HG03135 (cell line): ENCODE measurements at regions not wholly inside any gene's neighbourhood (a gene's known extent, or its start where the extent isn't known, plus 50 kb on each side); places are given as distances from the start of the nearest gene placed in this dataset.
"Not testable (repeated sequence)": the region's sequence is repeated elsewhere in the genome, so short reads cannot be mapped to it uniquely, and the experiment has no call there.

Source experiments
- ATAC-seq: cut with Tn5 transposase; IDR thresholded peaks from one replicate; pipeline ENCODE4 v1.9.1; 2021; ENCODE audit warnings: mild to moderate bottlenecking, moderate library complexity; ENCODE audit not compliant: unreplicated experiment

- ATAC-seq = no peak
Observed at GRCh38 chr6:81909981-81910900, 157.8 kb upstream of the TENT5A start.

GRCh38 chr6:81909162-81909561 is 156.7 kb upstream of the TENT5A start:
- no peak for ATAC-seq

- no peak for ATAC-seq
Observed at GRCh38 chr6:81906709-81907204, 154.3 kb upstream of the TENT5A start.

- ATAC-seq = no peak
Observed at GRCh38 chr6:81906041-81906440, 153.6 kb upstream of the TENT5A start.

- no peak for ATAC-seq
Observed at GRCh38 chr6:81901551-81901966, 149.1 kb upstream of the TENT5A start.

GRCh38 chr6:81900616-81901015 is 148.1 kb upstream of the TENT5A start:
- ATAC-seq = no peak

- ATAC-seq = no peak
Observed at GRCh38 chr6:81897793-81898192, 145.3 kb upstream of the TENT5A start.

- ATAC-seq = no peak
Observed at GRCh38 chr6:81896525-81897503, 144.3 kb upstream of the TENT5A start.

- ATAC-seq = no peak
Observed at GRCh38 chr6:81895511-81896185, 143.2 kb upstream of the TENT5A start.

GRCh38 chr6:81894788-81895271 is 142.3 kb upstream of the TENT5A start:
- no peak for ATAC-seq

- ATAC-seq = no peak
Observed at GRCh38 chr6:81894306-81894705, 141.8 kb upstream of the TENT5A start.

- no peak for ATAC-seq
Observed at GRCh38 chr6:81892891-81893290, 140.4 kb upstream of the TENT5A start.

- ATAC-seq = no peak
Observed at GRCh38 chr6:81891874-81892273, 139.4 kb upstream of the TENT5A start.

GRCh38 chr6:81890846-81891245 is 138.4 kb upstream of the TENT5A start:
- no peak for ATAC-seq

- no peak for ATAC-seq
Observed at GRCh38 chr6:81889377-81890053, 137.0 kb upstream of the TENT5A start.

- ATAC-seq = not testable (repeated sequence)
Observed at GRCh38 chr6:81886909-81887308, 134.4 kb upstream of the TENT5A start.

- no peak for ATAC-seq
Observed at GRCh38 chr6:81886157-81886556, 133.7 kb upstream of the TENT5A start.

- ATAC-seq = no peak
Observed at GRCh38 chr6:81881660-81882059, 129.2 kb upstream of the TENT5A start.

- no peak for ATAC-seq
Observed at GRCh38 chr6:81878479-81878878, 126.0 kb upstream of the TENT5A start.

GRCh38 chr6:81876971-81877370 is 124.5 kb upstream of the TENT5A start:
- no peak for ATAC-seq
